Epithelial cell of esophagus (primary cell): ENCODE measurements at regions not wholly inside any gene's neighbourhood (a gene's known extent, or its start where the extent isn't known, plus 50 kb on each side); places are given as distances from the start of the nearest gene placed in this dataset.

Source experiments
- DNase-seq: peaks from one replicate; pipeline ENCODE4 v3.0.0; 2010; ENCODE audit warnings: low read depth
- H3K4me3 ChIP-seq: 2 replicates; pipeline ENCODE4 v1.5.1; 2011; ENCODE audit warnings: mild to moderate bottlenecking, low read length, control low read depth
- CTCF ChIP-seq: IDR thresholded peaks from 2 replicates; pipeline ENCODE4 v1.5.1; 2011; ENCODE audit warnings: low read depth, mild to moderate bottlenecking, low read length, control low read depth, inconsistent platforms; ENCODE audit not compliant: insufficient read depth; ENCODE audit errors: missing control alignments

GRCh38 chr13:88426661-88427060, 755.5 kb downstream of the SLITRK5 start:
- H3K4me3 ChIP-seq = no peak overlapping the region
- DNase-seq = no peak
- TF ChIP-seq CTCF = no peak

- no peak for DNase-seq
- no peak overlapping the region for H3K4me3 ChIP-seq
- no peak for TF ChIP-seq CTCF
Observed at GRCh38 chr13:88429862-88430261, 758.7 kb downstream of the SLITRK5 start.

DNA sequence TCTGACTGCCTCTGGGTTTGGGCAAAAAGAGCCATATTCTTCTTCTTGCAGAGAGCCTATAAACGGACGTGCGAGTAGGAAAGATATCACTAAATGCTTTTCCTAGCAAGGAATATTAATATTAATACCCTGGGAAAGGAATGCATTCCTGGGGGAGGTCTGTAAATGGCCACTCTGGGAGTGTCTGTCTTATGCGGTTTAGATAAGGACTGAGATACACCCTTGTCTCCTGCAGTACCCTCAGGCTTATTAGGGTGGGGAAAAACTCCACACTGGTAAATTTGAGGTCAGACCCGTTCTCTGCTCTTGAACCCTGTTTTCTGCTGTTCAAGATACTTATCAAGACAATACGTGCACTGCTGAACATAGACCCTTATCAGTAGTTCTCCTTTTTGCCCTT, 763.8 kb downstream of the SLITRK5 start:
- TF ChIP-seq CTCF = no peak
- no peak for DNase-seq
- H3K4me3 ChIP-seq = no peak overlapping the region

DNA sequence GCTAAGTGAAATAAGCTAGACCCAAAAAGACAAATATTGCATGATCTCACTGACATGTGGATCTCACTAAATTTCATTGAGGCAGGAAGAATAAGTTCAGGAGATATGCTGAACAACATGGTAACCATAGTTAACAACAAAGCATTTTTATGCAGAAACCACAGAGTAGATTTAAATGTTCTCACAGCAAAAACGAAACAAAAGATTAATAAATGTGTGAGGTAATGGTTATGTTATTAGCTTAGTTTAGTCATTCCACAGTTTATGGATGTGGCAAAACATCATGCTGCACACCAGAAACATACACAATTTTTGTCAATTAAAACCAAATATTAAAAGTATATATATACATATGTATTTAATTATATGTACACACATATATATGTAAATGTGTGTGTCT, 765.8 kb downstream of the SLITRK5 start:
- no peak overlapping the region for H3K4me3 ChIP-seq
- no peak for DNase-seq
- no peak for TF ChIP-seq CTCF

DNA sequence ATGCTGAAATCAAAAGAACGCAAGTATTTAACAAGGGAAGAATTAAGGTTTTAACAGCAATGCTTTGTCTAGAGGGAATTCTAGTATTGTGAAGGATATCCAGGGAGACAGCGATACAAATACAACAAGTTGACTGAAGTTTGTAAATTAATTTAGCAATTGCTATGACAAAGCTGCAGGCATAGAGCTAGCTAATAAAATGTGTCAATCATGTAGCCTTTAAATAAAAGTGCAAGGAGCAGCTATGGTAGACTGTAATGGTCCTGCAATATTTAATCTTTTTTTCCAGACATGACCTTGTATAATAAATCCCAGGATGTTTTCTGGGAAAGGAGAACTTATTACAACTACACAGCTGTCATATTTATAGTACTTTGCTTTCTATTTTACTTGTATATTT, 779.3 kb downstream of the SLITRK5 start:
- no peak for TF ChIP-seq CTCF
- H3K4me3 ChIP-seq = no peak overlapping the region
- DNase-seq = no peak

- no peak for TF ChIP-seq CTCF
- no peak overlapping the region for H3K4me3 ChIP-seq
- DNase-seq = no peak
Observed at GRCh38 chr13:88456151-88456550, 785.0 kb downstream of the SLITRK5 start.

GRCh38 chr13:88459331-88459730, 788.2 kb downstream of the SLITRK5 start:
- no peak overlapping the region for H3K4me3 ChIP-seq
- TF ChIP-seq CTCF = no peak
- DNase-seq = no peak
